Naive B cell (primary cell): ENCODE measurements at regions not wholly inside any gene's neighbourhood (a gene's known extent, or its start where the extent isn't known, plus 50 kb on each side); places are given as distances from the start of the nearest gene placed in this dataset.
"Not testable (repeated sequence)": the region's sequence is repeated elsewhere in the genome, so short reads cannot be mapped to it uniquely, and the experiment has no call there.

Source experiments
- ATAC-seq, 2 donors: fragments of 150-1000 bp; cut with Tn5 transposase; 2 replicates each; pipeline ENCODE4 v1.10.0; 2021; ENCODE audit warnings: low read depth in 2 of 2, mild to moderate bottlenecking in 2 of 2, moderate library complexity in 2 of 2
- DNase-seq: peaks from one replicate; pipeline ENCODE4 v3.0.0; 2022
- H3K27ac Mint-ChIP-seq, 6 donors: one replicate each; pipeline ENCODE4 v1.8.0; 2020 to 2022; ENCODE audit warnings: mild to moderate bottlenecking in 6 of 6, mixed read lengths in 6 of 6, moderate library complexity in 5 of 6, inconsistent platforms in 2 of 6
- H3K27me3 Mint-ChIP-seq, 3 donors: one replicate each; pipeline ENCODE4 v1.8.0; 2021 to 2022; ENCODE audit warnings: mixed read lengths in 3 of 3, mild to moderate bottlenecking in 1 of 3
- H3K36me3 Mint-ChIP-seq, 2 donors: one replicate each; pipeline ENCODE4 v1.8.0; 2020 to 2022; ENCODE audit warnings: mixed read lengths in 2 of 2, inconsistent platforms in 1 of 2, mild to moderate bottlenecking in 1 of 2
- H3K4me1 Mint-ChIP-seq, 3 donors: one replicate each; pipeline ENCODE4 v1.8.0; 2020 to 2022; ENCODE audit warnings: mixed read lengths in 3 of 3, inconsistent platforms in 1 of 3, mild to moderate bottlenecking in 1 of 3, moderate library complexity in 1 of 3
- H3K4me3 Mint-ChIP-seq, 8 donors: one replicate each; pipeline ENCODE4 v1.8.0; 2020 to 2022; ENCODE audit warnings: mild to moderate bottlenecking in 8 of 8, mixed read lengths in 8 of 8, moderate library complexity in 8 of 8, inconsistent platforms in 2 of 8
- H3K9me3 Mint-ChIP-seq, 7 donors: one replicate each; pipeline ENCODE4 v1.8.0; 2020 to 2022; ENCODE audit warnings: mixed read lengths in 7 of 7, mild to moderate bottlenecking in 5 of 7, inconsistent platforms in 2 of 7, moderate library complexity in 1 of 7

GRCh38 chr7:150113301-150113700, 209.9 kb upstream of the LRRC61 start:
- H3K27ac Mint-ChIP-seq, ATAC-seq, H3K4me1 Mint-ChIP-seq, H3K4me3 Mint-ChIP-seq, H3K9me3 Mint-ChIP-seq, DNase-seq, H3K36me3 Mint-ChIP-seq: not testable (repeated sequence)
- peaks cover 0 to 34% (median 21%) of the 10 kb centered on the region in 3 donors for H3K27me3 Mint-ChIP-seq

GRCh38 chr7:150114591-150114990, 208.6 kb upstream of the LRRC61 start:
- DNase-seq, H3K4me3 Mint-ChIP-seq, H3K4me1 Mint-ChIP-seq, ATAC-seq, H3K27ac Mint-ChIP-seq, H3K9me3 Mint-ChIP-seq: not testable (repeated sequence)
- peaks cover 0 to 13% of the 10 kb centered on the region in 2 donors for H3K36me3 Mint-ChIP-seq
- H3K27me3 Mint-ChIP-seq: peaks cover 5 to 42% (median 26%) of the 10 kb centered on the region in 3 donors

GRCh38 chr7:150119966-150120365, 203.2 kb upstream of the LRRC61 start:
- H3K4me1 Mint-ChIP-seq: not testable (repeated sequence)

GRCh38 chr7:150125831-150126230, 197.3 kb upstream of the LRRC61 start:
- DNase-seq: not testable (repeated sequence)

More at GRCh38 chr7:150119966-150120365, 203.2 kb upstream of the LRRC61 start:
- Mint-ChIP-seq H3K36me3 (peaks cover 5 to 13% of the 10 kb centered on the region in 2 donors), H3K27me3 (peaks cover 9 to 18% (median 13%) of the 10 kb centered on the region in 3 donors), H3K9me3 (peaks cover 0 to 17% (median 0%) of the 10 kb centered on the region in 7 donors)
- not testable (repeated sequence) for DNase-seq, H3K27ac Mint-ChIP-seq, ATAC-seq, H3K4me3 Mint-ChIP-seq

GRCh38 chr7:150134451-150134850, 188.7 kb upstream of the LRRC61 start:
- not testable (repeated sequence) for H3K36me3 Mint-ChIP-seq, DNase-seq, H3K4me1 Mint-ChIP-seq, ATAC-seq, H3K4me3 Mint-ChIP-seq, H3K27me3 Mint-ChIP-seq, H3K9me3 Mint-ChIP-seq, H3K27ac Mint-ChIP-seq

More at GRCh38 chr7:150125831-150126230, 197.3 kb upstream of the LRRC61 start:
- H3K27ac Mint-ChIP-seq, H3K4me3 Mint-ChIP-seq, H3K9me3 Mint-ChIP-seq, H3K36me3 Mint-ChIP-seq, H3K27me3 Mint-ChIP-seq, H3K4me1 Mint-ChIP-seq, ATAC-seq: not testable (repeated sequence)

GRCh38 chr7:150135620-150136190, 187.4 kb upstream of the LRRC61 start:
- ATAC-seq, H3K27me3 Mint-ChIP-seq, H3K4me1 Mint-ChIP-seq, H3K9me3 Mint-ChIP-seq, DNase-seq, H3K4me3 Mint-ChIP-seq, H3K36me3 Mint-ChIP-seq, H3K27ac Mint-ChIP-seq: not testable (repeated sequence)

- H3K9me3 Mint-ChIP-seq, ATAC-seq, H3K4me3 Mint-ChIP-seq: not testable (repeated sequence)
Measured at GRCh38 chr7:150139840-150140239, 183.3 kb upstream of the LRRC61 start.

GRCh38 chr7:150141525-150142345, 181.4 kb upstream of the LRRC61 start:
- H3K36me3 Mint-ChIP-seq, H3K27me3 Mint-ChIP-seq, H3K4me1 Mint-ChIP-seq, H3K4me3 Mint-ChIP-seq, H3K9me3 Mint-ChIP-seq, H3K27ac Mint-ChIP-seq, DNase-seq, ATAC-seq: not testable (repeated sequence)

More at GRCh38 chr7:150139840-150140239, 183.3 kb upstream of the LRRC61 start:
- H3K36me3 Mint-ChIP-seq, H3K4me1 Mint-ChIP-seq, H3K27me3 Mint-ChIP-seq, DNase-seq: not testable (repeated sequence)
- H3K27ac Mint-ChIP-seq: peak overlapping the region in 1 of 6 donors; percentile 37

GRCh38 chr7:150146124-150146523, 177.0 kb upstream of the LRRC61 start:
- H3K9me3 Mint-ChIP-seq, H3K4me1 Mint-ChIP-seq, H3K27ac Mint-ChIP-seq, DNase-seq, H3K27me3 Mint-ChIP-seq, H3K4me3 Mint-ChIP-seq, ATAC-seq, H3K36me3 Mint-ChIP-seq: not testable (repeated sequence)

- not testable (repeated sequence) for DNase-seq, H3K4me1 Mint-ChIP-seq, H3K36me3 Mint-ChIP-seq, H3K27me3 Mint-ChIP-seq, ATAC-seq, H3K9me3 Mint-ChIP-seq, H3K27ac Mint-ChIP-seq, H3K4me3 Mint-ChIP-seq
Measured at GRCh38 chr7:150147524-150147923, 175.6 kb upstream of the LRRC61 start.

- H3K4me1 Mint-ChIP-seq, H3K36me3 Mint-ChIP-seq, H3K9me3 Mint-ChIP-seq, H3K27me3 Mint-ChIP-seq, ATAC-seq, DNase-seq, H3K4me3 Mint-ChIP-seq: not testable (repeated sequence)
- H3K27ac Mint-ChIP-seq: peak overlapping the region in 1 of 6 donors; percentile 81
Measured at GRCh38 chr7:150156015-150156414, 167.1 kb upstream of the LRRC61 start.

- not testable (repeated sequence) for H3K4me3 Mint-ChIP-seq, H3K9me3 Mint-ChIP-seq, DNase-seq, H3K36me3 Mint-ChIP-seq, H3K27me3 Mint-ChIP-seq, H3K4me1 Mint-ChIP-seq, ATAC-seq
- peak overlapping the region in 1 of 6 donors; percentile 37 for H3K27ac Mint-ChIP-seq
Measured at GRCh38 chr7:150158696-150159095, 164.5 kb upstream of the LRRC61 start.

GRCh38 chr7:150169515-150169914, 153.6 kb upstream of the LRRC61 start:
- not testable (repeated sequence) for H3K4me1 Mint-ChIP-seq, H3K27me3 Mint-ChIP-seq, ATAC-seq, H3K4me3 Mint-ChIP-seq, H3K9me3 Mint-ChIP-seq, H3K27ac Mint-ChIP-seq, DNase-seq, H3K36me3 Mint-ChIP-seq

- not testable (repeated sequence) for H3K27ac Mint-ChIP-seq, ATAC-seq, H3K36me3 Mint-ChIP-seq, H3K4me3 Mint-ChIP-seq, H3K4me1 Mint-ChIP-seq, H3K9me3 Mint-ChIP-seq, H3K27me3 Mint-ChIP-seq, DNase-seq
Measured at GRCh38 chr7:150169943-150170490, 153.1 kb upstream of the LRRC61 start.
